Eye (tissue), 1 donor: ENCODE measurements at regions not wholly inside any gene's neighbourhood (a gene's known extent, or its start where the extent isn't known, plus 50 kb on each side); places are given as distances from the start of the nearest gene placed in this dataset.
A peak's percentile ranks its signal among the peaks of the same experiment; 100 is the strongest.

ENCODE experiments used
- DNase-seq: peaks from one replicate; pipeline ENCODE4 v3.0.0-alpha.2; 2015

DNA sequence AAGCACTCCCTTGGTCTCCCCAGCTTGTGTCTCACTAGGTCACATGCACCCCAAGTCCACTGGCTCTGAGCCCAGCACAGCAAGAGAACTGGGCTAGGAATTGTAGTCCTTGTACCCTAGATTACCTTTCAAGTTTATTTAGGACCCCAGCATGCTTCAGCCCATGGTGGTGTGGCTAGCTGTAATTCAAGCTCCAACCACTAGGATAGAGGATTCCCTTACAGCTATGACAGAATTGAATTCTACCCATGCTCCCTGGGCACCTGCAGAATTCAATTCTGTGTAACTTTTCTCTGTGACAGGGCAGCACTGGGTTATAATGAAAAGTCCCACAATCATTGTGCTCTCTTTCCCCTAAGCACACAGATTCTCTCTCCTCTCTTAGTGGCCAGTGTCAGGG is 253.8 kb upstream of the DMD start:
- DNase-seq: no peak

DNA sequence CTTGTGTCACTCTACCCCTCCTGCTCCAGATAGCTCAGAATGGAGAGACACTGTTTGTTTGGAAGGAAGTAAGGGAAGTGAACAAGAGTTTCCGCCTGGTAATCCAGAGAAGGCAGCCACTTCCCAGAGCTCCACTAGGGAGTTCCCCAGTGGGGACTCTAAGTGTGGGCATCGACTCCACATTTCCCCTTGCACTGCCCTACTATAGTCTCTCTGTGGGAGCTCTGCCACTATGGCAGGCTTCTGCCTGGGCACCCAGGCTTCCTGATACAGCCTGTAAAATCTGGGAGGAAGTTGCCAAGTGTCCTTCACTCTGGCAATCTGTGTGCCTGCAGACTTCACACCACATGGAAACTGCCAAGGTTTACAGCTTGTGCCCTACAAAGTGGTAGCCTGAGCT is 245.8 kb upstream of the DMD start:
- no peak for DNase-seq

DNA sequence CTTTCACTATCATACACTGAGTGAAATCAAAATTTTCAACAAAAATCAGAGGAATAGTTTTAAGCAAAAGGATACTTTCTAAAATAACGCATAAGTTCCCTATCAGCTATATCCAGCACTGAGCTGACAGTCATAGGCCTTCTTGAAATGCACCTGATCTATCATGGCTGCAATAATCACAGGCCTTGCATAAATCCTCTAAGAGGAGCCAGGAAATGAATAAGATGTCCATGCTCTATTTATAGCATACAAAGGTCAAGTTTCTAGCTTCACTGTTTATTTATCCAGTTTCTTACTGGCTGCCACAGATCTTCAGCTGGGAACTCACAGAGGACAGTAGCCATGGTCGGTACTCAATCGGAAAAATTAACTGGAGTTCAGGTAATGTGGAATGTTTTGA is 235.9 kb upstream of the DMD start:
- DNase-seq: no peak

DNA sequence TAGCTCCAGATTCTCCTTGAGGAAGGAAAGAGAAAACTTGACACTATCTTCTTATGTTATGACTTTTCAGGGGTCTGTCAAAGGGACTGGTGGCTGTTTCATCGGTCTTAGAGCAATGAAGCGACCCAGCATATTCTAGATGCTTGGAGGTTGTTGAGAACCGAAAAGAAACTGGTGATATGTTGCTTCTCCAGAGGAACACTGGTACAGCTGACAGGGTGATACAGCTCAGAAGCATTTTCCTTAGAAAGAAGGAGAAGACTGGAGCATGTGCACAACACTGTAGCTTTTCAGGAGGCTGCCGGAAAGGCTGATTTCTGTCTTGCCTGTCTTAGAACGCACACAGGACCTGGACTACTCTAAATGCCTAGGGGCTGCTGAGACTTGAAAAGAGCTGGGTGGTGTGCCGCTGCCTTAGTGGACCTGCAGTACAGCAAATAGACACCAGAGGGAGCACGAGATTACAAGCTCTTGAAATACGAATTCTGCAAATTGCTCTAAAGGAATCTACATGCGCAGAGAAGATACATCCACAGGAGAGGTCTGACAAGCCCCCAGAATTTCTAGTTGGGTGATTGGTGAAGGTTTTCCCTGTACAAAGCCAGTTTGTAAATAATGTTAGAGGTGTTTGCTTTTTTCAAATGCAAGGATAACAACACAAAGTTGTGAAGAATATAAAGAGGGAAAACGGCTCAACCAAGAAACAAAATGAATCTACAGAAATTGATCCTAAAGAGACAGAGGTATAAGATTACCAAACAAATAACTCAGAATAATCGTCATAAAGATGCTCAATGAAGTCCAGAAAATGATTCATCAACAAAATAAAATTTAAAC is 223.1 kb upstream of the DMD start:
- peak; percentile 82 for DNase-seq

DNA sequence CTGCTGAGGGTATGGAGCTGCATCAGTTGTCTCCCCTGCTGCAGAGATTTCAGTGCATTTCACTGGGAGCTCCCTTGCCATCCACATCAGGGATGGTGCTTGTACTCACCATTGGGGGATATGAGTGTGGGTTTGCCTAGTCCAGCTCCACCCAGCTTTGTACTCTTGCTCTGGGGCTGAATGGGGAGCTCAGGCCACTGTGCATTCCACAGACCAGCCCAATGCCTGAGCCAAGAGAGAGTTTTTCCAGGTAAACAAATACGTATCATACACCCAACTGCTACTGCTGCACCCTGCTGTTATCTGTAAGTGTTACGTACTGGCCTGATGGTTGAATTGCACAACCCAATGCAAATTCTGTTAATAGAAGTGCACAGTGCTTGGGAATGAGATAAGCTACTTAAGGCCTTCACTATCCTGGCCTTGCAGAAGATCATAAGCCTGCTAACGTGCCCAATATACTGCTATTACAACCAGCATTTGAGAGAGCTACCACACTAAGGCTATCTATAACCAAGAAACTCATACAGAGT is 205.0 kb upstream of the DMD start:
- no peak for DNase-seq

DNA sequence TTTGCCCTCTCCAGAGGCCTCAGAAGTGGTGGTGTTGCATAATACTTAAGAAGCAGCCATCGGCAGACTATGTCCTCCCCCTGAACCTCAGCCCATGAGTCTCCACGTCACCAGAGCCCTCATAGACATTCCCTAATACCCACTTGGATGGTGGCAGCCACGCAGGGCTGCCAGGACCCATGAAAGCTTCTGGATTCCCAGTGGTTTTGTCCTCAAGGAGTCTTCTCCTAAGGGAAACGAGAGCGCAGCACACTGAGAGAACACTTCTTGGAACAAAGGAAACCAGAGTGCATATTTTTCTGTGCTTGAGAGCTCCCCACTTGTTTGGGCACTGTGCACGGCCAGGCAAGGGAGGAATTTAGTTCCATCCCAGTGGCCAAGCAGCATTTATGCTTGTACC is 204.1 kb upstream of the DMD start:
- DNase-seq: no peak

DNA sequence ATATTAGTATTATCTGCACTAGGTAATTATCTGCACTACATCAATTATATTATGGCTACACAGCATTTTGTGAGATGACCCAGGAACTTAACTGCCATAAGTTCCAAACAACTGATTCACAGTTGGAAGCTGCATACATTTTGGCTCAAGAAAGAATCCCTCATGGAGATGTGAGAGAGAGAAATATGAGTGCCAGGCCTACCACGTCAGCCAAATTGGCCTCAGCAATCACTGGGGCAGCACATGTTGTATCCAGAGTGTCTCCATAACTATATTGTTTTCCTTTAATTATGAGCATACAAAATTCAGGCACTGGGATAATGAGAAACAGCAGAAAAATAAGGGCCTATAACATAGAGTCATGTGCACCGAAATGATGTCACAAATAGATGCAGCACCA is 174.2 kb upstream of the DMD start:
- DNase-seq: peak; percentile 1

DNA sequence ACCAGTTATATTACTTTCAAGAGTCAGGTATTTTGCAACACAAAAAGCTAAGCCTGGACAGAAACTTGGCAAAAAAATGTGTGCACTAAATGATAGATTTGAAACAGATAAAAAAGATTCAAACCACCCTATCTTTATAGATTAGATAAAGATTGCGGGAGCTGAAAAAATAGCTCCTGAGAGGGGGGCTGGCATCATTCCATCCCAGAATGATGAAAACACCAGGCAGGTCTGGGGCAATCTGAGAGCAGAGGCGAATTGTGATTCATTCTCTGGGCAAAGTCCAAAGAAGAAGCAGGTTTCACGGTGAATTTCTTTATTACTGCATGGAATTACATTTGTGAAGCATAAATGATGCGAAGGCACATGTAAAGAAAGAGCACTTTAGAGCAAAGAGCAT is 168.5 kb upstream of the DMD start:
- no peak for DNase-seq

DNA sequence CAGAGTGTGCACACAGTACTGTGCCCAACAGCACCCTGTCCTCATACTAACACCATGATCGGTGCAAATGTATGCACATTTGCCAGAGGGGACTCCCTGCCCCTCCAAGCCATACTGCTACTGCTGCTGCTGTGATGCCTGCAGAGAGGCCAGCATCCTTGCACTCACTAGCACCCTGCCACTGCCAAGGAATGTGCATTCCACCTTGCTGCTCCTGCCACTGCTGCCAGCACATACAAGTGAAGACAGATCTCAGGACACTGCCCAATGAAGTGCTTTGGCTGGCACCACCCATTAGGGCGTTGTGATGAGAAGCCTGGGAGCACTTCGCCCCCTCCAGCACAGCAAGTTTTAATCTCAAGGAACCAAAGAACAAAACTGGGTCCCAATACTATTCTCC is 146.3 kb upstream of the DMD start:
- DNase-seq: no peak

DNA sequence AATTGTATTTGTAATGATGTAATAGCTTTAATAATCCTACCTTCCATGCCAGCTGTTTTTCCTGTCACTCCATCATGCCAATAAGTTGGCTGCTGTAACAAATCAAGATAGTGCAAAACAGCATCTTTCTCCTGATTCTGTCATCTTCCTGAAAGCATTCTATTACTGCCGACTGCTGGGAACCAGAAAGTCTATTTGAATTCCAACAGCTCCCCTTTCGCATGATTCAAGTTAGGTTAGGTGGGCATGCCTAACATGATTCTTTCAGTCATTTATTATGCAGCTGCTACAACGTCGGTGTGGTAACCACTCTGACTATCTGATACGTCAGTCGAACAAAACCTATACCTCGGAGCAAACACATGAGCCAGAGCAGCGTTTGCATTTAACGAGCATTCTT is 127.9 kb upstream of the DMD start:
- peak; percentile 20 for DNase-seq

DNA sequence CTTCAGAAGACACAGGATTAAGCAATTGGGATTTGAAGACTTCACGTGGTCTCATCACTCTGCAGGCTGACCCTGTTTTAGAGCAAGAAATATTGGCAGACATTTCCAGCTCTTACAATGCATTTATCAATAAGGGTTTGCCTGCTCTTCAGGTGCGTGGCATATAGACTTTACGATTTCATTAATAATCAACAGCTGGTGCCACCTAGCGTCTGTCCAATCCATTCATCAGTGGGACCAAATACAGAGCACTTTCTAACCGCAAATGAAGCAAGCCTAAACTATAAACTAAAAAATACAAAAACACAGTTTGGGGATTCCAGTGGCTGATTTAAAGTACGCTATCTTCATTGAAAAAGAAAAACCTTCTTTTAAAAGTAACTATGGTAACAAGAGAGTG is 125.4 kb upstream of the DMD start:
- peak; percentile 42 for DNase-seq

DNA sequence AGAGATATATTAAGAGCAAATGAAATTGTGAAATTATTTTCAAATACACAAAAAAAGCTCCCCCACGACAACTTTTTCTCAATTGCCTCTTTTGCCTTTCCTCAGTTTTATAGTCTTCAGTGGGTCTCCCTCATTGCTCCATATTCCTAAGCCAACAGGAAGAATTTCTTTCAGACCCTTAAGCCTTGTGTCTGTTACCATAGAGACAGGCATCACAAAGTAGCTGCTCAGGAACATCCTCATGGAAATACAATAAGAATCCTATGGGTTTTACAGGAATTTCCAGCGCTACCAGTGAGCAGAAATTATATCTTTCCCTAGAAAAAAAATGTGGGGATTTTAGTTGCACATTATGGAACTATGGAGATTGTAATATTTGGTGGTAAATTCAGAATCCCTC is 121.9 kb upstream of the DMD start:
- no peak for DNase-seq

DNA sequence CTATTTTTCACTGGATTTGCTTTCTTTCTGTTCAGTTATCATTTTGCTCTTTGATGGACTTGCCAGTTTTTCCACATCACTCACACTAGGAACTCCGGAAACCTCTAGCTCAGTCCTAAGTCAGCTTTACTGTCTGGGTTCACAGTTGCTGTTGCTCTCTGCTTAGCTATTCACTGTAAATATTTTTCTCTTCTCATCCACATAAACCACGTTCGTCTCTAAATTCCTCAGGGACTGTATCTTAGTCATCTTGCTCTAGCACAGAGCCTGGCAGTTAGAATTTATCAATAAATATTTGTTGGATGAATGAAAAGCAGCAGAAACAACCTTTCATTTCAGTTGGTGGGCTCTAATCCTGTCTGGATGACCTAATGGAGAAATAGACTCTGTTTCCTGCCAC is 119.4 kb upstream of the DMD start:
- no peak for DNase-seq

DNA sequence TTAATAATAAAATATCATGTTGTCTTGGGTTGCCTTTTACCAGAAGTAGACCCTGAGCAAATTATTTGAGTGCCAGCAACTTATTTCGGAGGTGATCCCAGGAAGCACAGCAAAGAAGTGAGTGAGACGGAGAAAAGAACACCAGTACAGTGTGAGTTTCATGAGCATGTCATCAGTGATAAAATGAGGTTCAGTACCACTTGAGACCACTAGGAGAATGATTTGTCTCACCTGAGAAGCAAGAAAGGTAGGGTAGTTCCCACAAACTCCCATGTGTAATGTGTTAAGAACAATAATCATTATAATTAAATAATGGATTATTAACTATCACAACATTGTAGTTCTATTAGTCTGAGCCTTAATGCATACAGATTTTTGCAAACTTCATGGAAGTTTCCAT is 112.8 kb upstream of the DMD start:
- no peak for DNase-seq

DNA sequence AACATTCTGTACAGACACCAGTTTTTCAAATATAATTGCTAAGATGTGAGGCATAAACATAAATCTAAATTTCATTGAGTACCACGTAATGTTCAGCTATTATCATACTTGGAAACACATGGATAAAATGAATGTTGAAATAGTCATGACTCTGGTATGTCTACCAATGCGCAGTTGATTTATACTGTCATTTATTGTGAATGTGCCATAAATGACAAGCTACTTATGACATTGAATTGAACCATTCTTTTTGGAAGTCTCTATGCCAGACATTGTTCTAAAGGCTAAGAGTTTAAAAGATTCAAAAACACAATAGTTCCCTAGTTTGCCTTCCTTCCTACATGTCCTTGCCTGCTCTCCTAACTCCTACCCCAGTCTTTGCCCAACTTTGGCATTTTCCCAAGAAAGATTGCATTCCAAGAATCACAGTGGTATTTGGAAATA is 96.6 kb upstream of the DMD start:
- DNase-seq: no peak

DNA sequence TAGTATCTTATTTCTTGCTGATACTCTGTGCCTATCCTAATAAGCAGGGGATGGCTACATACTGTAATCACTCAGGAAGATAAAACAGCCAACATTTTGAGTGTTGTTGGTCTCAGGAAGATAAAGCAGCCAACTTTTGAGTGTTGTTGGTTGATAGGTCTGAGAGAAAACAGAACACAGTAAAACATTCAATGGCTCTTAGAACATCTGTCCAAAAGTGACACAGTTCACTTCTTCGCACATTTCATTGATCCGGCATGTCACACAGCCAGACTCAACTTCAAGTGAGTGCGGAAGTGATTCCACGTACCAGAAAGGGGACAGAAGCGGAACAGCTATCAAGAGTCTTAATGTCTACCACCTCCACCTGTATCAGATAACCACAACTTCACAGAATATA is 87.3 kb upstream of the DMD start:
- no peak for DNase-seq

DNA sequence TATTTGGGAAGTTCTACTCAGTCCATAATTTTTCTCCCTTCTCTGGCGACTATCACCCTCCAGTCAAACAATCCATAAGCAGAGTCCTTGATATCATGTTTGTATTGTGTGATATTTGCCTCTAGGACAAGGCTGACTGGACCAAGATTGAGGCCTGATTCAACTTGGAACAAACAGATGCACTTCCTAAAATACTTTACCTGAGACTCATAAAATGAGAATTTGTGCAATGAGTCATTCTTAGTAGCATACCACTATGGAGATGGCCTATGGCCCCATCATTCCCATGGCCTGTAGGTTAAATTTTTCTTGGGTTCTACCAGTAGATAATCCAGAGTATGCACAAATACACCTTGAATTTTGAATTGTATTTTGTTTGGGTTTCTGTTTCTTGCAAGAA is 74.2 kb upstream of the DMD start:
- DNase-seq: no peak

DNA sequence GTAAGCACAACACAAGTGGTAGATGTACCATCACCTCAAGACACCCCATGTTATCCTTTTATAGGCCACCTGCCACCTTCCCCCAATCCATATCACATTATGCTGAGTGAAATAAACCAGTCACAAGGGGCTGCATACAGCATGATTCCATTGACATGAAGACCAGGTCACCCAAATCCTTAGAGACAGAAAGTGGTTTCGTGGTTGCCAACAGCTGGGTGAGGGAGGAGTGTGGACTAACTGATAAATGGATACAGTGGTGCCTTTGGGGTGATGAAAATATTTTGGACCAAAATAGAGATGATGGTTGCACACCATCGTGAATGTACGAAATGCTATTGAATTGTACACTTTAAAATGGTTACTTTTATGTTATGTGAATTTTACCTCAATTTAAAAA is 65.7 kb upstream of the DMD start:
- DNase-seq: no peak

DNA sequence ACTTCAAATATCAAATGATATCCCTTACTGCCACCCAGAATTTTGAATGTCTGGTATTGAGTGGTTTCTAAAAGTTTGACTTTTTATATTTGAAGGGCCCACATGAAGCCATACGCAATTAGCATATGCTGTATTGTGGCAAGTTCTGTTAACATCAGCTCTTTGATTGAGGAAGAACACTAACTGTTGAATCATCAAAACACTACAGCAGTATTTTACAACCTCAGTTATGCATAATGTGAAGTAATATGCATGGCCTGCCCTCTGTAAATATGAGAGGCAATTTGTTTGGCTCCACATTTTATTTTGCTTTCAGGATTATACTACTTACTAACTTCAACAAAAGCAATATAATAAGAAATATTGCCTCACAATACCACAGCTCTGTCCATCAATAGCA is 62.2 kb upstream of the DMD start:
- DNase-seq: no peak

DNA sequence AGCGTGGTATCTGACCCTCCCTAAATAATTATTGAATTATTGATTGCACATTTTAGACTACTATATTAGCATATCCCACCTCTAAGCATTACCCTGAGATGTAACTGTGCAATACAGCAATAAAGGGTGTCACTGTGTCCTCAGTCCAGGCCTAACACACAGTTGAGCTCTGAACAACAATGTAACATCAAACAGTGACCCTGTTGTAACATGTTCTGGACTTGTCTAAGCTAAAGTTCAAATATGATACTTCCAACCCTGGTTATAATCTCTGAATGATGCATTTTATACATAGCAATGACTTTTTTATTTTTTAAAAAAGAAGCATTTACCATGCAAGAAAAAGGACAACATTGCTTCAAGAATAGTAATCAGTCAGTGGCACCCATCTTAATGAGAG is 61.6 kb upstream of the DMD start:
- no peak for DNase-seq
